RKO (cell line): ENCODE measurements at regions not wholly inside any gene's neighbourhood (a gene's known extent, or its start where the extent isn't known, plus 50 kb on each side); places are given as distances from the start of the nearest gene placed in this dataset.

Experiments used
- DNase-seq: peaks from one replicate; pipeline ENCODE4 v3.0.0-alpha.2; 2016; ENCODE audit warnings: low spot score

GRCh38 chr3:14311729-14312128 is 90.7 kb upstream of the SLC6A6 start:
- DNase-seq: no peak

GRCh38 chr3:14312375-14312774 is 90.0 kb upstream of the SLC6A6 start:
- DNase-seq: no peak

- no peak for DNase-seq
Observed at GRCh38 chr3:14317057-14317553, 85.3 kb upstream of the SLC6A6 start.

DNA sequence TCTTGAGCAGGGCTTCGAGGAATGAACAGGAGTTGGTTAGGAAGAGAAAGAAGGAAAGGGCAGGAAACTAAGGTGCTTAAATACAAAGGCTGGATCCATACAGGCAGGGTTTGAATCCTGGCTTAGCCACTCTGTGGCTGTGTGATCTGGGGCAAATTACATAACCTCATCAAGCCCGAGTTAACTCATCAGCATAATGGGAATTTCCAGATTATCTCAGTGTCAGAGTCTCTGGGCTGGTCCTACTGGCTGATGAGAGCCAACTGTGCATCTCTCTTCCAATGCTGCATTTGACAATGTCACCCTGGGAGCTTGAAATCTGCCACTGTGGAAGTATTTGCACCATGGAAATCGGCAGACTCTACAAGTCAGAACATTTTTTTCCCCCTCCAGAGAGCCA is 83.8 kb upstream of the SLC6A6 start:
- no peak for DNase-seq

- DNase-seq: peak; percentile 83
Observed at GRCh38 chr3:14319654-14320182, 82.7 kb upstream of the SLC6A6 start.

- no peak for DNase-seq
Observed at GRCh38 chr3:14320219-14320618, 82.2 kb upstream of the SLC6A6 start.

- no peak for DNase-seq
Observed at GRCh38 chr3:14322001-14322400, 80.4 kb upstream of the SLC6A6 start.

DNA sequence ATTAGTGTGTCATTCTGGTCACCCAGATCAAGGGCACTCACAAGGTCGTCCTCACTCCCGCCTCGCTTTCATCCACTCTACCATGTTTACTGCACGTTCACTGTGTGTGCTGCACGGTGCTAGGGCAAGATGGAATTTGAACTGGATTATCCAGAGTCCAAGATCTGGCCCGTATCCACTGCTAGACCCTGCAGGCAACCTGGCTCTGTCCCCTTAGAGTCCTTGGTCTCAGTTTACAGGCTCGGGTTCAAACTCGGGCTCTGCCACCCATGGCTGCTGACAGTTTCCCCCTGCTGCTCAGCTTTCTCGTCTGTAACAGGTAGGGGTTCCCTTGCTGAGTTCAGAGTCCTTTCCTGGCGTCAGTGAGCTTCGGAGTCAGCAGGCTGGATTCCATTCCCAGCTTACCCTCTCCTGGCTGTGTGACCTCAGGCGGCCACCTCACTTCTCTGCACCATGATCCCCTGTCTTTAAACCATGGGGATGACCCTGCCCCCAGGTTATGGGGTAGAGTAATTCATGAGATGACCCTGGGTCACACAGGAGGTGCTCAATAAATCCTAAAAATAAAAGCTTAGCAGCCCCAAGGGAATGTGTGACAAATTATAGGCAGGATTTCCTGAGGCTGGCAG is 79.6 kb upstream of the SLC6A6 start:
- DNase-seq: no peak

- DNase-seq: no peak
Observed at GRCh38 chr3:14323401-14324223, 78.8 kb upstream of the SLC6A6 start.

GRCh38 chr3:14324224-14324944 is 78.0 kb upstream of the SLC6A6 start:
- DNase-seq: peak; percentile 3

- no peak for DNase-seq
Observed at GRCh38 chr3:14328422-14328821, 74.0 kb upstream of the SLC6A6 start.

DNA sequence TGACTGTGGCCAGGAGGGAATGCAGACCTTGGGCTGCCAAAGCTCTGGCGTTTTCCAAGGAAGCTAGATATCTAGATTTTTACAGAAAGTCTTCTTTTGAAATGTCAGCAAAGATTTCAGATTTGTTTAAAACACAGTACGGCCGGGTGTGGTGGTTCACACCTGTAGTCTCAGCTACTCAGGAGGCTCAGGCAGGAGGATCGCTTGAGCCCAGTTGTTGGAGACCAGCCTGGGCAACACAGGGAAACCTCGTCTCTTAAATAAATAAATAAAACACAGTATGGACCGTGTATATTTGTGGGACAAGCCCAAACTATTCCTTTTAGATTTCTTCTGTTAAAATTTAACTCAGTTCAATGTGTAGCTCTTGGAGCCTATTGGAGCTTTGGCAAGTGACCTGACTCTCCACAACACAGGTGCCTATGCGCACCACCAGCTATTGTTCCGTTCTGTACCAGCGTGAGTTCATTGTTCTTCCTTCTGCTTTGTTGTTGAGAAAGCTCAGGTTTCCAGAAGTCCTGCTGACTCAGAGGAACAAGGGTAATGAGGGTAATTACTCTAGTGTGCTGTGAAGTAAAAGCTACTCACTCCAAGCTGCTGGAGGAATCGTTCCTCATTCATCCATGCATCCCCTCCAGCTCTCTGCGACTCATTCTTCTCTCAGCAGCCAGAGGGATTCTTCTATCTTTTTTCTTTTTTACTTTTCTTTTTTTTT is 73.1 kb upstream of the SLC6A6 start:
- DNase-seq: peak; percentile 46

DNA sequence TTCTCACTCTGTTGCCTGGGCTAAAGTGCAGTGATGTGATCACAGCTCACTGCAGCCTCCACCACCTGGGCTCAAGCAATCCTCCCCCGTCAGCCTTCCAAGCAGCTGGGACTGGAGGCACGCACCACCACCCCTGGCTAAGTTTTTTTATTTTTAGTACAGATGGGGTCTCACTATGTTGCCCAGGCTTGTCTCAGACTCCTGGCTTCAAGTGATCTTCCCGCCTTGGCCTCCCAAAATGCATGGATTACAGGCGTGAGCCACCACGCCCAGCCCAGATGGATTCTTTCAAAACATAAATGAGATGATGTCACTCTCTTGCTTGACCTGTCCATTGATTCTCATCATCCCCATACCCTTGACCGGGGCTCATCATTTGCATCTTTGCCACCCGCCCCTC is 72.6 kb upstream of the SLC6A6 start:
- DNase-seq: no peak

DNA sequence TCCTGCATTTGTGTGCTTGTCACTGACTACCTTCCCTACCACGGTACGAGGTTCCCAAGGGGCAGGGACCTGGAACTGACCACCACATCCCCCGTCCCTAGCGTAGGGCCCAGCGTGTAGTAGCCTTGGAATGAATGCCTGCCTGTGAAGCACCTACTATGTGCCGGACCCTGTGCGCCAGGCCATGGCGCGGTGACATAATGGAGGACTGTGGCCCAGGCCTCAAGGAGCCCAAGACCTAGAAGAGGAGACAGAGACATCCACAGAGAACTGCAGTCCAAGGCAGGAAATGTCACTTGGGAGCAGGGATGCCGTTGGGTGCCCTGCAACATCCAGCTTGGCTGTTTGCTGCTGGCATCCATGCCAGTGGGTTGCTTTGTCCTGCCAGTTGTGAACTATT is 71.9 kb upstream of the SLC6A6 start:
- DNase-seq: no peak

- no peak for DNase-seq
Observed at GRCh38 chr3:14331251-14331650, 71.2 kb upstream of the SLC6A6 start.

GRCh38 chr3:14332392-14332791 is 70.0 kb upstream of the SLC6A6 start:
- DNase-seq: no peak

DNA sequence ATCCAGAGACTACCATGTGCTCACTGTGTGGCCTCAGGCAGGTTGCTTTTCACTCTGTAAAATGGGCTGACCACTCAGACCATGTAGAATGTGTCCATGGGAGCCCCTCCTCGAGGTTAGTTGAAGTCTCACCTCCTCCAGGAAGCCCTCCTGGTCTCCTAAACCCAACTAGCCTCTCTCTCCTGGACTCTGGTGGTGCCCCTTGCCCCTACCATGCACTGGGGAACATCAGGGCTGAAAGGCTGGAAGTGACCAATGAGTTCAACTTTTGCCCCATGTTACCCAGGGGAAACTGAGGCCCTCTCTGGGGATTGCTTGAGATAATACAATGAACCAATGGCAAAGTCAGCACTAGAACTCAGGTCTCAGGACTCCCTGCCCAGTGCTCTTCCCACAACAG is 69.2 kb upstream of the SLC6A6 start:
- no peak for DNase-seq

DNA sequence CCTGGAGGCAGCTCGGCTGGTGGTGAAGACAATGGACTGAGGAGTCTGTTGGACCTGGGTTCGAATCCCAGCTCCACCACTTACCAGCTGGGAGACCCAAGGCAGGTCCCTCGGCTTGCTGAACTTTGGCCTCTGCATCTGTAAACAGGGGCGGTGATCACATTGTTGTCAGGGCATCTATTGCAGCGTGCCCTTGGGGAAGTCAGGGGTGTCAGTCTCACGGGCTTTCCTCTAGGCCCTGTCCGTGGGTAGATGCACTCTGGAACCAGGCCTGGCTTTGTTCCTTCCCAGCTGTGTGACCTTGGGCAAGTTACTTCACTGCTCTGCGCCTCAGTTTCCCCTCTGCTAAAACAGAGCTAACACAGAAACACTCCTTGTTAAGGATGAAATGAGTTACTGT is 68.8 kb upstream of the SLC6A6 start:
- DNase-seq: no peak

GRCh38 chr3:14334136-14334535 is 68.3 kb upstream of the SLC6A6 start:
- DNase-seq: no peak

GRCh38 chr3:14334936-14335335 is 67.5 kb upstream of the SLC6A6 start:
- DNase-seq: no peak

DNA sequence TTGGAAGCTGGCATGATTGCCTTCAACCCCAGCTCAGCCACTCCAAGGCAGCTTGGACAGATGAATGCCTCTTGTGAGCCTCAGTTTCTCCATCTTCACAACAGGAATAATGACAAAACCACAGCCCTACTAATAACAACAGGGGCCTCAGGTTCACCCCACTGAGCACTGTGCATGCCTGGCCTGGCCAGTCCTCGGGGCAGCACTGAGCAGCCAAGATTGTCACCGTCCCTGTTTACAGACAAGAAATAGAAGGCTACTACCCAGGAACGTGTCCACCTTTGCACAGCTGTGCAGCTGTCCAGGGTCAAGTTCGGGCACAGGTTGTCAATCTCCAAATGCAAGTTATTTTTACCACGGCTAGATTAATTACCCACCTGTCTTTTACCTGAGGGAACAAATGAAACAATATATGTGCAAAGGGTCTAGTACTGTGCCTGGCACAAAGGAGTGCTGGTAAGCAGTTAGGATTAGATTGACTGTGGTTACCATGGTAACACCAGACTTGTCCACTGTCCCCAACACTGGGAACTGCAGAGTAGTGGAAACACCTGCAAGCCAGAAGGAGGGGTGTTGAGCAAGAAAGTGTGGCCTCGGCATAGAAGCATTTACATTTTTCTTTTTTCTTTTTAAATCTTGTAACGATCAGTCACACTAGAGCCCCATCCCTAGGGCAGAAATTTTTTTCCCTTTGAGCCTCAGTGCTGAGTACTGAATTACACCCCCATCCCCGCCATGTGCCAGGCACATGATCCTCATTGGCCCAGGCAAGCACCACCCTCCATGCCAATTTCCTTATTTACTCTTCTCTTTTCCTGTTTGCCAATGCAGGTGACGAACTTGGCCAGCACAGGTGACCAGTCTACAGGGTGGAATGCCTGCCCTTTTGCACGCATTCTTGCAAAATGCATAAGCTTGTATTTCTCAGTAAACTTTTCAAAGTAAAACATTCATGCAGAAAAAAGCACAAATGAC is 66.3 kb upstream of the SLC6A6 start:
- DNase-seq: no peak
